ENCODE measurements at regions not wholly inside any gene's neighbourhood (a gene's known extent, or its start where the extent isn't known, plus 50 kb on each side); places are given as distances from the start of the nearest gene placed in this dataset.

DNA sequence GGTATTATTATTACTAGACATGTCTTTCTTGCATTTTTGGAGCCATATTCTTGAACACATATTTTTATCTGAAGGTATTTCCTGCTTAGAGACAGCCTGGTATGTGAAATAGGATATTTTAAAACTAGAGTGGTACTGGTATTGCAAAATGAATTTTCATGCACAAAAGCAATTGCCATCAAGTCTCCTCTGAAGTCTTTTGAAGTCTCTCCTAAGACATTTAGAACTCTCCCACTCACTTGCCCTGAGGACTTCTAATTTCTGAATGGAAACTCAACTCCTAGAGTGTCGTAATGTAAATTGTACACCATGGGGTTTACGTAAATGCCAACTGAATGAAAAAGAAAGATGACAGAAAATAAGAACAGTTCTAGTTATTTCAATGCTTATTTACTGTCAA, 967.0 kb downstream of the DCDC2C start:
- TF ChIP-seq, protein P1, sequence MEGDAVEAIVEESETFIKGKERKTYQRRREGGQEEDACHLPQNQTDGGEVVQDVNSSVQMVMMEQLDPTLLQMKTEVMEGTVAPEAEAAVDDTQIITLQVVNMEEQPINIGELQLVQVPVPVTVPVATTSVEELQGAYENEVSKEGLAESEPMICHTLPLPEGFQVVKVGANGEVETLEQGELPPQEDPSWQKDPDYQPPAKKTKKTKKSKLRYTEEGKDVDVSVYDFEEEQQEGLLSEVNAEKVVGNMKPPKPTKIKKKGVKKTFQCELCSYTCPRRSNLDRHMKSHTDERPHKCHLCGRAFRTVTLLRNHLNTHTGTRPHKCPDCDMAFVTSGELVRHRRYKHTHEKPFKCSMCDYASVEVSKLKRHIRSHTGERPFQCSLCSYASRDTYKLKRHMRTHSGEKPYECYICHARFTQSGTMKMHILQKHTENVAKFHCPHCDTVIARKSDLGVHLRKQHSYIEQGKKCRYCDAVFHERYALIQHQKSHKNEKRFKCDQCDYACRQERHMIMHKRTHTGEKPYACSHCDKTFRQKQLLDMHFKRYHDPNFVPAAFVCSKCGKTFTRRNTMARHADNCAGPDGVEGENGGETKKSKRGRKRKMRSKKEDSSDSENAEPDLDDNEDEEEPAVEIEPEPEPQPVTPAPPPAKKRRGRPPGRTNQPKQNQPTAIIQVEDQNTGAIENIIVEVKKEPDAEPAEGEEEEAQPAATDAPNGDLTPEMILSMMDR (IDR thresholded peaks at IDR 0.05; ENCODE audit: insufficient read depth, low read length, poor library complexity, severe bottlenecking): no peak
- no peak for TF ChIP-seq EZH2phosphoT487 (conservative IDR thresholded peaks at IDR 0.05; ENCODE audit: low read length)
